Fibroblast of the conjunctiva (primary cell): ENCODE measurements at regions not wholly inside any gene's neighbourhood (a gene's known extent, or its start where the extent isn't known, plus 50 kb on each side); places are given as distances from the start of the nearest gene placed in this dataset.
"Not testable (repeated sequence)": the region's sequence is repeated elsewhere in the genome, so short reads cannot be mapped to it uniquely, and the experiment has no call there.

Source experiments
- DNase-seq: peaks from one replicate; pipeline ENCODE4 v3.0.0-alpha.2; 2010; ENCODE audit warnings: low read depth

- not testable (repeated sequence) for DNase-seq
These were observed 207.1 kb upstream of the OBI1 start for GRCh38 chr13:78866076-78866475.

GRCh38 chr13:78862446-78862845 lies 203.5 kb upstream of the OBI1 start:
- no peak for DNase-seq

- no peak for DNase-seq
These were observed 193.8 kb upstream of the OBI1 start for GRCh38 chr13:78852709-78853108.

- no peak for DNase-seq
These were observed 186.9 kb upstream of the OBI1 start for GRCh38 chr13:78845656-78846365.

GRCh38 chr13:78844106-78844505 lies 185.2 kb upstream of the OBI1 start:
- DNase-seq = no peak

GRCh38 chr13:78841358-78841963 lies 182.5 kb upstream of the OBI1 start:
- DNase-seq = no peak

- no peak for DNase-seq
These were observed 177.4 kb upstream of the OBI1 start for GRCh38 chr13:78836238-78836784.

GRCh38 chr13:78832461-78832860 lies 173.5 kb upstream of the OBI1 start:
- DNase-seq = no peak

- DNase-seq = no peak
These were observed 171.6 kb upstream of the OBI1 start for GRCh38 chr13:78830508-78830907.

GRCh38 chr13:78829821-78830220 lies 170.9 kb upstream of the OBI1 start:
- DNase-seq = no peak

- DNase-seq = no peak
These were observed 168.5 kb upstream of the OBI1 start for GRCh38 chr13:78827471-78827870.

- DNase-seq = no peak
These were observed 168.0 kb upstream of the OBI1 start for GRCh38 chr13:78826936-78827335.

- no peak for DNase-seq
These were observed 167.4 kb upstream of the OBI1 start for GRCh38 chr13:78826312-78826711.

GRCh38 chr13:78820541-78820940 lies 161.6 kb upstream of the OBI1 start:
- DNase-seq = no peak

GRCh38 chr13:78816592-78816991 lies 157.6 kb upstream of the OBI1 start:
- no peak for DNase-seq

GRCh38 chr13:78816154-78816553 lies 157.2 kb upstream of the OBI1 start:
- DNase-seq = no peak

GRCh38 chr13:78806457-78806856 lies 147.5 kb upstream of the OBI1 start:
- DNase-seq = no peak

GRCh38 chr13:78802912-78803311 lies 144.0 kb upstream of the OBI1 start:
- DNase-seq = no peak

GRCh38 chr13:78787190-78787589 lies 128.2 kb upstream of the OBI1 start:
- no peak for DNase-seq

GRCh38 chr13:78786459-78786858 lies 127.5 kb upstream of the OBI1 start:
- DNase-seq = no peak

- no peak for DNase-seq
These were observed 126.8 kb upstream of the OBI1 start for GRCh38 chr13:78785764-78786163.

- no peak for DNase-seq
These were observed 125.2 kb upstream of the OBI1 start for GRCh38 chr13:78784014-78784750.

- no peak for DNase-seq
These were observed 121.8 kb upstream of the OBI1 start for GRCh38 chr13:78780708-78781107.
